GM12878 (cell line): ENCODE measurements at regions not wholly inside any gene's neighbourhood (a gene's known extent, or its start where the extent isn't known, plus 50 kb on each side); places are given as distances from the start of the nearest gene placed in this dataset.

Experiments
- ATAC-seq: fragments of 200-7000 bp; cut with Tn5 transposase; 3 replicates; pipeline ENCODE4 v1.9.1; 2020; ENCODE audit warnings: mild to moderate bottlenecking, moderate library complexity
- BruUV-seq: library from RNA; stranded (reverse); fragments of 400-500 nt; replicated peaks from 2 replicates; lab custom pipeline; 2021; lab: Mats Ljungman, UMichigan
- CTCF ChIA-PET: fragments of 300-600 bp; sonication (Branson Sonifier 250); formaldehyde crosslinking; extraction: SDS; loops from one replicate; lab custom pipeline; 2021; ENCODE audit warnings: inconsistent platforms; lab: Yijun Ruan, JAX
- POLR2A ChIA-PET: fragments of 350-600 bp; formaldehyde crosslinking; extraction: SDS; loops from one replicate; lab custom pipeline; 2021; ENCODE audit warnings: inconsistent platforms; lab: Charles Lee
- RAD21 ChIA-PET: fragments of 300-600 bp; sonication (Branson Sonifier 250); formaldehyde crosslinking; loops from one replicate; lab custom pipeline; 2023; ENCODE audit warnings: antibody characterized with exemption; ENCODE audit not compliant: unreplicated experiment; lab: Charles Lee
- SMC1A ChIA-PET: fragments of 300-600 bp; sonication (Branson Sonifier 250); formaldehyde crosslinking; loops from one replicate; lab custom pipeline; 2023; ENCODE audit not compliant: unreplicated experiment, uncharacterized antibody; lab: Charles Lee
- DNase-seq: peaks from one replicate; pipeline ENCODE4 v3.0.0-alpha.2; 2011; ENCODE audit warnings: low read depth, low spot score
- FAIRE-seq: peaks from 3 replicates; lab custom pipeline; 2011; peaks lifted over from hg19 to GRCh38; lab: Jason Lieb, UNC
- H2AFZ ChIP-seq: 2 replicates; pipeline ENCODE4 v1.6.0; 2011; ENCODE audit warnings: low read depth, low read length, control low read depth; ENCODE audit not compliant: control insufficient read depth
- H3K27ac ChIP-seq: 2 replicates; pipeline ENCODE4 v1.5.1; 2011; ENCODE audit warnings: control low read depth; ENCODE audit not compliant: control insufficient read depth, insufficient read depth
- H3K27me3 ChIP-seq, 2 experiments: replicated peaks in 1 of 2; 2 replicates each; pipeline versions ENCODE4 v1.6.0 to v1.6.1; 2011; ENCODE audit warnings: low read length in 1 of 2; ENCODE audit not compliant: control insufficient read depth in 2 of 2, insufficient read depth in 2 of 2
- H3K36me3 ChIP-seq, 2 experiments: 2 replicates each; pipeline ENCODE4 v1.5.1; 2011; ENCODE audit warnings: low read length in 1 of 2; ENCODE audit not compliant: control insufficient read depth in 2 of 2, insufficient read depth in 2 of 2
- H3K4me1 ChIP-seq: 2 replicates; pipeline ENCODE4 v1.6.1; 2011; ENCODE audit warnings: mild to moderate bottlenecking, low read length, moderate library complexity, mixed read lengths; ENCODE audit not compliant: control insufficient read depth, insufficient read depth
- H3K4me2 ChIP-seq: 2 replicates; pipeline ENCODE4 v1.6.0; 2011; ENCODE audit warnings: control low read depth; ENCODE audit not compliant: control insufficient read depth, insufficient read depth
- H3K4me3 ChIP-seq: fragments of 200-600 bp; sonication (generic); 2 replicates; pipeline ENCODE4 v1.5.1; 2016
- H3K79me2 ChIP-seq: 2 replicates; pipeline ENCODE4 v1.6.0; 2011; ENCODE audit warnings: low read length; ENCODE audit not compliant: control insufficient read depth, insufficient read depth
- H3K9ac ChIP-seq: 2 replicates; pipeline ENCODE4 v1.8.0; 2011; ENCODE audit warnings: low read length, control low read depth, mixed read lengths; ENCODE audit not compliant: control insufficient read depth, insufficient read depth
- H3K9me3 ChIP-seq: replicated peaks from 3 replicates; pipeline ENCODE4 v1.5.1; 2011; ENCODE audit warnings: mild to moderate bottlenecking, low read length; ENCODE audit not compliant: control insufficient read depth, insufficient read depth
- H4K20me1 ChIP-seq: 2 replicates; pipeline ENCODE4 v1.6.0; 2011; ENCODE audit not compliant: control insufficient read depth, insufficient read depth
- BACH1 ChIP-seq: fragments of 450-650 bp; IDR thresholded peaks from 2 replicates; pipeline ENCODE4 v1.6.1; 2017; ENCODE audit warnings: mild to moderate bottlenecking, borderline replicate concordance
- CUX1 ChIP-seq: IDR thresholded peaks from 2 replicates; pipeline ENCODE4 v1.6.1; 2012; ENCODE audit warnings: improper control_type of control experiment, low read depth, low read length; ENCODE audit not compliant: insufficient replicate concordance
- EED ChIP-seq: sonication (generic); IDR thresholded peaks from 2 replicates; pipeline ENCODE4 v1.6.1; 2016; ENCODE audit warnings: antibody characterized with exemption, low read depth
- IKZF2 ChIP-seq, 2 experiments: fragments of 450-650 bp; IDR thresholded peaks; 2 replicates each; pipeline ENCODE4 v1.6.1; 2017; ENCODE audit warnings: mild to moderate bottlenecking in 2 of 2, moderate library complexity in 2 of 2
- NFIC ChIP-seq: IDR thresholded peaks from 2 replicates; pipeline ENCODE4 v1.6.1; 2012; ENCODE audit warnings: low read depth, mild to moderate bottlenecking, inconsistent platforms, low read length, moderate library complexity
- POLR2A ChIP-seq: IDR thresholded peaks from 2 replicates; pipeline ENCODE4 v1.6.1; 2011; ENCODE audit warnings: low read depth, mild to moderate bottlenecking, low read length
- POU2F2 ChIP-seq: IDR thresholded peaks from 3 replicates; pipeline ENCODE4 v1.6.1; 2011; ENCODE audit warnings: low read depth, mild to moderate bottlenecking, low read length, borderline replicate concordance
- PRDM15 ChIP-seq: fragments of 450-650 bp; formaldehyde crosslinking; IDR thresholded peaks from 2 replicates; pipeline ENCODE4 v1.4.0; 2020; ENCODE audit warnings: mild to moderate bottlenecking, moderate library complexity
- SIN3A ChIP-seq: IDR thresholded peaks from 2 replicates; pipeline ENCODE4 v1.6.1; 2012; ENCODE audit warnings: low read depth, low read length, improper control_type of control experiment
- SPI1 ChIP-seq: IDR thresholded peaks from 2 replicates; pipeline ENCODE4 v1.6.1; 2011; ENCODE audit warnings: low read depth, mild to moderate bottlenecking, low read length, moderate library complexity, borderline replicate concordance; ENCODE audit not compliant: insufficient read depth
- ZNF687 ChIP-seq: fragments of 450-650 bp; IDR thresholded peaks from 2 replicates; pipeline ENCODE4 v1.6.1; 2017; ENCODE audit warnings: mild to moderate bottlenecking, moderate library complexity
- WGBS: methylation state at CpG from one replicate; pipeline ENCODE4 v1.1.6; 2016; ENCODE audit warnings: low lambda C conversion rate; ENCODE audit not compliant: insufficient replicate concordance, insufficient coverage; ENCODE audit errors: missing lambda C conversion rate; 5-methylcytosine and 5-hydroxymethylcytosine counted together
- in situ Hi-C: fragments of 300-500 bp; cut with MboI; formaldehyde crosslinking; loops from 9 replicates; pipeline ENCODE4 v1.14.3; 2018; ENCODE audit warnings: mixed read lengths
- intact Hi-C: fragments of 100-400 bp; cut with micrococcal nuclease; formaldehyde crosslinking; loops from one replicate; pipeline ENCODE4 v1.14.2; 2022; ENCODE audit not compliant: unreplicated experiment

GRCh38 chr16:5607169-5607568, 509.6 kb upstream of the EEF2KMT start:
- SMC1A ChIA-PET: no interaction called here
- in situ Hi-C loops: no loop called here
- BruUV-seq: no TSS peak
- no peak for ATAC-seq
- FAIRE-seq: no peak
- H3K27ac ChIP-seq: no peak overlapping the region
- CTCF ChIA-PET: no interaction called here
- H3K27me3 ChIP-seq: no peaks in the 10 kb centered on the region
- H3K79me2 ChIP-seq: no peaks in the 10 kb centered on the region
- no peaks in the 10 kb centered on the region for H3K9me3 ChIP-seq
- no peak overlapping the region for H3K4me2 ChIP-seq
- POLR2A ChIA-PET: no interaction called here
- H4K20me1 ChIP-seq: no peaks in the 10 kb centered on the region
- no peak overlapping the region for H3K9ac ChIP-seq
- intact Hi-C loops: no loop called here
- no peak overlapping the region for H3K4me3 ChIP-seq
- DNase-seq: no peak
- no peaks in the 10 kb centered on the region for H3K36me3 ChIP-seq
- 13% methylated on average over 12 of the region's 12 CpGs for WGBS
- RAD21 ChIA-PET: no interaction called here
- no peaks in the 10 kb centered on the region for H3K4me1 ChIP-seq
- H2AFZ ChIP-seq: no peak overlapping the region
- TF ChIP-seq CUX1 (no peak), ZNF687 (no peak), NFIC (no peak), POU2F2 (no peak), SIN3A (no peak), SPI1 (no peak), POLR2A (no peak), IKZF2 (IDR thresholded peaks at IDR 0.05) (no peak), BACH1 (no peak), EED (no peak), PRDM15 (no peak)
